T-helper 17 cell (primary cell): ENCODE measurements at regions not wholly inside any gene's neighbourhood (a gene's known extent, or its start where the extent isn't known, plus 50 kb on each side); places are given as distances from the start of the nearest gene placed in this dataset.

Experiments
- ATAC-seq: fragments of 150-1000 bp; cut with Tn5 transposase; 2 replicates; pipeline ENCODE4 v1.10.0; 2021; ENCODE audit warnings: mild to moderate bottlenecking, moderate library complexity
- DNase-seq, 3 donors: peaks; one replicate each; pipeline versions ENCODE4 v3.0.0 to v3.0.0-alpha.2; 2020 to 2021
- H3K9me3 ChIP-seq: one replicate; pipeline ENCODE4 v1.7.0; 2013; ENCODE audit warnings: low read length, mild to moderate bottlenecking; ENCODE audit not compliant: control insufficient read depth, poor library complexity, severe bottlenecking
- H3K27ac Mint-ChIP-seq: one replicate; pipeline ENCODE4 v1.8.0; 2022; ENCODE audit warnings: mild to moderate bottlenecking, moderate library complexity, mixed read lengths
- H3K27me3 Mint-ChIP-seq: one replicate; pipeline ENCODE4 v1.8.0; 2022; ENCODE audit warnings: mixed read lengths
- H3K36me3 Mint-ChIP-seq: one replicate; pipeline ENCODE4 v1.8.0; 2022; ENCODE audit warnings: low read depth, mixed read lengths
- H3K4me1 Mint-ChIP-seq: one replicate; pipeline ENCODE4 v1.8.0; 2022; ENCODE audit warnings: mild to moderate bottlenecking, mixed read lengths
- H3K4me3 Mint-ChIP-seq: one replicate; pipeline ENCODE4 v1.8.0; 2022; ENCODE audit warnings: mild to moderate bottlenecking, moderate library complexity, mixed read lengths

GRCh38 chr1:198893763-198894444, 255.1 kb downstream of the PTPRC start:
- no peak overlapping the region for H3K27ac Mint-ChIP-seq
- DNase-seq (no peak), ATAC-seq (no peak)
- no peaks in the 10 kb centered on the region for H3K9me3 ChIP-seq
- no peak overlapping the region for H3K4me3 Mint-ChIP-seq
- no peaks in the 10 kb centered on the region for H3K36me3 Mint-ChIP-seq
- no peaks in the 10 kb centered on the region for H3K27me3 Mint-ChIP-seq
- peaks cover 2% of the 10 kb centered on the region for H3K4me1 Mint-ChIP-seq

- Mint-ChIP-seq H3K27ac (no peak overlapping the region), H3K36me3 (peaks cover 6% of the 10 kb centered on the region), H3K27me3 (no peaks in the 10 kb centered on the region), H3K4me3 (no peak overlapping the region), H3K4me1 (peaks cover 8% of the 10 kb centered on the region)
- H3K9me3 ChIP-seq, result no peaks in the 10 kb centered on the region
- DNase-seq (no peak), ATAC-seq (no peak)
Observed at GRCh38 chr1:198901266-198901665, 262.4 kb downstream of the PTPRC start.

DNA sequence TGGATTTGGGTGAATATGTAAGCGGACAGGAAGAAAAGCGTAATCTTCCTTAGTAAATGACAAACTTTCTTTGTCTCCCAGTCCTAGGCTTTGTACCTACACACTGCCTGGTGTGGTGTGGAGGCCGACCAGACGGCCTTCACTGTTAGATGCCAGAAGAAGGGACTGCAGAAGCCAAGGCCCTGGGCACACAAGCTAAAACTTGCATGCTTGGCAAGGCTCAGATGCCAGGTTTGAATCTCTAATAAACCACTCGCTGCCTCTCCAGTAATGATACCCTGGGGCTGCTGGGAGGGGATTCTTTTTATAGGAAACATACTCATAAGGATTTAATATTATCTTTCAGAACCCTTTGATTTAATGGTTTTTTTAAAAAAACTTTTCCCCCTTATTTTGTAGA, 263.8 kb downstream of the PTPRC start:
- ATAC-seq (no peak), DNase-seq (no peak)
- H3K4me1 Mint-ChIP-seq, result peaks cover 12% of the 10 kb centered on the region
- H3K9me3 ChIP-seq, result no peaks in the 10 kb centered on the region
- H3K4me3 Mint-ChIP-seq, result no peak overlapping the region
- no peaks in the 10 kb centered on the region for H3K27me3 Mint-ChIP-seq
- no peak overlapping the region for H3K27ac Mint-ChIP-seq
- peaks cover 6% of the 10 kb centered on the region for H3K36me3 Mint-ChIP-seq

GRCh38 chr1:198903203-198903602, 264.4 kb downstream of the PTPRC start:
- Mint-ChIP-seq H3K27me3 (no peaks in the 10 kb centered on the region), H3K36me3 (peaks cover 6% of the 10 kb centered on the region), H3K27ac (no peak overlapping the region), H3K4me3 (no peak overlapping the region), H3K4me1 (peaks cover 12% of the 10 kb centered on the region)
- no peak for DNase-seq
- no peak for ATAC-seq
- H3K9me3 ChIP-seq, result no peaks in the 10 kb centered on the region

DNA sequence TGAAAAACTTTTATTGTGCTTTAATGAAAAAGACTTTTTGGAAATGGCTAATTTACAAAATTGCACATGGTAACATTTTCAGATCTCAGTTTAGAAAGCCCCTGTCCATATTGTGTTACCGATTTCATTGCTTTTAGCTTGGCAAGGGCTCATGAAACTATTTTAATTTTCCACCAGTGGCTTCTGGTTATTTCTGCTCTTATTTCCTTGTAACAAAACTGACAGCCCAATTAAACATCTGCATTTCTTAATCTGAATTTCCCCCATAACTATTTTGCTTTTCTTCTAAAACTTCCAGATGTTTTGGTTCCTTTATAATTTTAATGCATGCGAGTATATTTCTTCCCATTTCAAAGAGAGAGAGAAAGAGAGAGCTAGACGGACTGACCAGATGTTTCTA, 264.8 kb downstream of the PTPRC start:
- DNase-seq (no peak), ATAC-seq (no peak)
- H3K27ac Mint-ChIP-seq, result no peak overlapping the region
- peaks cover 6% of the 10 kb centered on the region for H3K36me3 Mint-ChIP-seq
- H3K27me3 Mint-ChIP-seq, result no peaks in the 10 kb centered on the region
- H3K4me3 Mint-ChIP-seq, result no peak overlapping the region
- H3K9me3 ChIP-seq, result no peaks in the 10 kb centered on the region
- H3K4me1 Mint-ChIP-seq, result peaks cover 14% of the 10 kb centered on the region

- no peak for ATAC-seq
- Mint-ChIP-seq H3K4me1 (peaks cover 14% of the 10 kb centered on the region), H3K27me3 (no peaks in the 10 kb centered on the region), H3K27ac (no peak overlapping the region), H3K4me3 (peak overlapping the region; percentile 25), H3K36me3 (peaks cover 3% of the 10 kb centered on the region)
- no peaks in the 10 kb centered on the region for H3K9me3 ChIP-seq
- no peak for DNase-seq
Observed at GRCh38 chr1:198904321-198904720, 265.5 kb downstream of the PTPRC start.

GRCh38 chr1:198906739-198907422, 268.0 kb downstream of the PTPRC start:
- peaks cover 14% of the 10 kb centered on the region for H3K4me1 Mint-ChIP-seq
- no peaks in the 10 kb centered on the region for H3K27me3 Mint-ChIP-seq
- H3K27ac Mint-ChIP-seq, result no peak overlapping the region
- no peaks in the 10 kb centered on the region for H3K36me3 Mint-ChIP-seq
- ATAC-seq, result peak; percentile 50
- H3K4me3 Mint-ChIP-seq, result peak overlapping the region; percentile 31
- DNase-seq, result no peak
- H3K9me3 ChIP-seq, result no peaks in the 10 kb centered on the region

DNA sequence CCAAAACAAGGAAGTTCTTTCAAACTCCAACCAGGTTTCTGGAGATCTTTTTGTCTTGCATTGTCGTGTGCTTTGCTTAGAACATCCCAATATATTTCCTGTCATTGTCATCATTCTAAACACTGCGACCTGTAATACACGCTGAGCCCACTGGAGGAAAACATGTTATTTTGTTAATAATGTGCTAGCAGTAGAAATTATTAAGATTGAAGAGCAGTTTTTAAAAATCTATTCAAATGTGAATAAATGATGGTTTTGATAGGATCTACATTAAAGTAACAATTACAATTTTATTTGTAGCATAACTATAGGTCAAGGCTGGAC, 268.5 kb downstream of the PTPRC start:
- ATAC-seq, result peak; percentile 61

DNA sequence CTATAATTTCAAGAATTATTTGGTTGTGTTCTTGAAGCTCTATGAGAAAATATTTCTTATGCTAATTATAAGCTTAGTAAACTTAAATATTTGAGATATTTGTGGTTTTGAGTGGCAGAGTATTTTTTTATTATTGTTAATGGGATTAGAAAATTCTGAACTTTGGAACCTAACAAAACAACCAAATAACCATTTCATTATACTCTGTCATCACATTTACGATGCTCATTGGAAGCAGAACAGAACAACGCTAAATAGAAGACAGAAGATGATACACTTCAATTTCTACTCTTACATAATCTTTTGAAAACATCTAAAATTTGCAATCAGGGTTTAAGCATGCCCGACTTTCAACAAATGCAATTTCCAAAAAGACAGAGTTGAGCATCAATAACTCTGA, 270.2 kb downstream of the PTPRC start:
- no peak overlapping the region for H3K4me3 Mint-ChIP-seq
- no peaks in the 10 kb centered on the region for H3K36me3 Mint-ChIP-seq
- peaks cover 10% of the 10 kb centered on the region for H3K4me1 Mint-ChIP-seq
- ATAC-seq (no peak), DNase-seq (no peak)
- H3K27ac Mint-ChIP-seq, result no peak overlapping the region
- H3K27me3 Mint-ChIP-seq, result no peaks in the 10 kb centered on the region
- no peaks in the 10 kb centered on the region for H3K9me3 ChIP-seq

More for the DNA sequence above, 268.5 kb downstream of the PTPRC start:
- H3K27me3 Mint-ChIP-seq, result no peaks in the 10 kb centered on the region
- H3K4me1 Mint-ChIP-seq, result peaks cover 14% of the 10 kb centered on the region
- H3K9me3 ChIP-seq, result no peaks in the 10 kb centered on the region
- H3K36me3 Mint-ChIP-seq, result no peaks in the 10 kb centered on the region
- no peak overlapping the region for H3K27ac Mint-ChIP-seq
- no peak for DNase-seq
- H3K4me3 Mint-ChIP-seq, result peak overlapping the region; percentile 31

DNA sequence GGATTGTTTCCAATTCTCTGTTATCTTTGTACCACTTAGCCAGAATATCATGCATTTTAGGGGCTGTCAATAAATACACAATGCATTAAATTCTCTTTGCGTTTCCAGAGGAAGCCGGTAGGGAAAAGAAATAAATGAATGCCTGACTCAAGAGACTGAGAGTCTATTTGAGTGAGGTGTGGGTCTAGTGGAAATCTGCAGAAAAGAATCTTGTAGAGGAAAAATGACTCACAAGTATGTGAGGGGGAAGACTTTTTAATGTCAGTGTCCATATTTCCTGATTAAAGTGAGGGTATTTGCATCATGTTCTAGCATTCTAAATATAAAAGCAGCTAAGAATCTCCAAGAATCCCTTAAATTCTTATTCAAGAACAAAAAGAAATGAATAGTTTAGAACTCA, 271.1 kb downstream of the PTPRC start:
- no peak overlapping the region for H3K27ac Mint-ChIP-seq
- no peaks in the 10 kb centered on the region for H3K27me3 Mint-ChIP-seq
- no peak overlapping the region for H3K4me3 Mint-ChIP-seq
- H3K36me3 Mint-ChIP-seq, result no peaks in the 10 kb centered on the region
- no peaks in the 10 kb centered on the region for H3K9me3 ChIP-seq
- DNase-seq (no peak), ATAC-seq (no peak)
- peaks cover 5% of the 10 kb centered on the region for H3K4me1 Mint-ChIP-seq

- Mint-ChIP-seq H3K36me3 (no peaks in the 10 kb centered on the region), H3K4me1 (peaks cover 5% of the 10 kb centered on the region), H3K4me3 (no peak overlapping the region), H3K27ac (no peak overlapping the region), H3K27me3 (no peaks in the 10 kb centered on the region)
- ATAC-seq (no peak), DNase-seq (no peak)
- H3K9me3 ChIP-seq, result no peaks in the 10 kb centered on the region
Observed at GRCh38 chr1:198910816-198911215, 272.0 kb downstream of the PTPRC start.

- H3K4me3 Mint-ChIP-seq, result no peak overlapping the region
- ATAC-seq, result no peak
- no peaks in the 10 kb centered on the region for H3K27me3 Mint-ChIP-seq
- H3K27ac Mint-ChIP-seq, result no peak overlapping the region
- peaks cover 5% of the 10 kb centered on the region for H3K4me1 Mint-ChIP-seq
- DNase-seq, result no peak
- H3K9me3 ChIP-seq, result no peaks in the 10 kb centered on the region
- H3K36me3 Mint-ChIP-seq, result no peaks in the 10 kb centered on the region
Observed at GRCh38 chr1:198912046-198912445, 273.2 kb downstream of the PTPRC start.

- no peak for ATAC-seq
- DNase-seq, result no peak
- Mint-ChIP-seq H3K4me1 (peaks cover 6% of the 10 kb centered on the region), H3K27me3 (no peaks in the 10 kb centered on the region), H3K27ac (no peak overlapping the region), H3K4me3 (no peak overlapping the region), H3K36me3 (no peaks in the 10 kb centered on the region)
- H3K9me3 ChIP-seq, result no peaks in the 10 kb centered on the region
Observed at GRCh38 chr1:198913667-198914066, 274.8 kb downstream of the PTPRC start.
